ENCODE measurements at regions not wholly inside any gene's neighbourhood (a gene's known extent, or its start where the extent isn't known, plus 50 kb on each side); places are given as distances from the start of the nearest gene placed in this dataset.

DNA sequence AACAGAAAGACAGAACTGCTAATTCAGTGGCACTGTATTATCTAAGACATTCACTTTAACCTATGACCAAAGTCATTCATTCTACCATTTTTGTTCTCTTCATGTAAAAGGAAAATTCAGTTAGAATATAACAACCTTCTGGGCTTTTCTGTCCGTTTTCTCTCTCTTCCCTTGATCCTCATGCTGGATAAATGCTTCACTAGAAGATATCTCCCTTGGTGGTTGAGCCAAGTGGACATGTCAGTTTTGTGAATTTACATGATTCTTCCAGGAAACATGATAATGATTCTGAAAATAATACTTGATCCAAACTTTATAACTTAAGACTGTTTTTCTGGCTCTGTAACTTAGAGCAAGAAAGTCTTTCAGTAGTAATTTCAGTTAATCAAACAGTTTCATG is 1012.2 kb downstream of the SQOR start:
- no peak overlapping the region for H3K4me3 ChIP-seq (ENCODE audit: low read depth, low read length)
- TF ChIP-seq, protein P1, sequence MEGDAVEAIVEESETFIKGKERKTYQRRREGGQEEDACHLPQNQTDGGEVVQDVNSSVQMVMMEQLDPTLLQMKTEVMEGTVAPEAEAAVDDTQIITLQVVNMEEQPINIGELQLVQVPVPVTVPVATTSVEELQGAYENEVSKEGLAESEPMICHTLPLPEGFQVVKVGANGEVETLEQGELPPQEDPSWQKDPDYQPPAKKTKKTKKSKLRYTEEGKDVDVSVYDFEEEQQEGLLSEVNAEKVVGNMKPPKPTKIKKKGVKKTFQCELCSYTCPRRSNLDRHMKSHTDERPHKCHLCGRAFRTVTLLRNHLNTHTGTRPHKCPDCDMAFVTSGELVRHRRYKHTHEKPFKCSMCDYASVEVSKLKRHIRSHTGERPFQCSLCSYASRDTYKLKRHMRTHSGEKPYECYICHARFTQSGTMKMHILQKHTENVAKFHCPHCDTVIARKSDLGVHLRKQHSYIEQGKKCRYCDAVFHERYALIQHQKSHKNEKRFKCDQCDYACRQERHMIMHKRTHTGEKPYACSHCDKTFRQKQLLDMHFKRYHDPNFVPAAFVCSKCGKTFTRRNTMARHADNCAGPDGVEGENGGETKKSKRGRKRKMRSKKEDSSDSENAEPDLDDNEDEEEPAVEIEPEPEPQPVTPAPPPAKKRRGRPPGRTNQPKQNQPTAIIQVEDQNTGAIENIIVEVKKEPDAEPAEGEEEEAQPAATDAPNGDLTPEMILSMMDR (IDR thresholded peaks at IDR 0.05; ENCODE audit: low read depth, low read length), result no peak
- in situ Hi-C loops (cut with HindIII; ENCODE audit: low sequenced_read_pairs), result no loop called here

DNA sequence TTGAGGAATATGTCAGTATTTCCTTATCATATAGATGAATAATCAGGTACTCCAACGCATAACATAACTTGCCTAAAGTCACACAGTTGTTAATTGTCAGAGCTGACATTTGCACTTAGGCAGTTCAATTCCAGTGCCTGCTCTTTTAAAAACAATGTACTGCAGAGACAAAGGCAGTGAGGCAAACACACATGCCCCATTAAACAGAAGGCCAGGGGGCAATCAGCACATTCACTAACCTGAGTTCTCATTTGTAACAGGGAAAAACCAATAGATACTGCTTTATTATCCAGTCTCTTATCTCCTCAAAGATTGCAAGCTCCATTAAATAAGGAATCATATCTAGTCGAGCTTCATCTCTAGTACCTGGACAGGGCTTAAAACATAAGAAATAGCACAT is 1017.4 kb downstream of the SQOR start:
- no peak for DNase-seq (ENCODE audit: low read depth, low spot score)
- TF ChIP-seq, protein P1 (IDR thresholded peaks at IDR 0.05; ENCODE audit: low read depth, low read length), result no peak
- in situ Hi-C loops (cut with HindIII; ENCODE audit: low sequenced_read_pairs), result no loop called here
- no peak overlapping the region for H3K4me3 ChIP-seq (ENCODE audit: low read depth, low read length)

More for the DNA sequence above, 1012.2 kb downstream of the SQOR start:
- no peak for DNase-seq (ENCODE audit: low read depth, low spot score)

DNA sequence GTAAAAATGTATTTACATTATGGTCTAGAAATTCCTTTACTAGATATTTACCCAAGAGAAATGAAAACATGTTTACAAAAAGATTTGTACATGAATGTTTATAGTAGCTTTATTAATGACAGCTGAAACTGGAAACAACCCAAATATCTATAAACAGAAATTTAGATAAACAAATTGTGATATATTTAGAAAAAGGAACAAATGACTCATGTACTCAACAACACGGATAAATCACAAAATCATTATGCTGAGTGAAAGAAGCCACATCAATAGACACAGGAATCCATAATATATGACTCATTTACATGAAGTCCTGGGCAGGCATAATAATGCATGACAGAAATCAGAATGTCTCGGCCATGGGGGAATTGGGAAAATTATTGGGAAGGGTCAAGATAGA is 1020.2 kb downstream of the SQOR start:
- no peak for DNase-seq (ENCODE audit: low read depth, low spot score)
- in situ Hi-C loops (cut with HindIII; ENCODE audit: low sequenced_read_pairs), result no loop called here
- TF ChIP-seq, protein P1 (IDR thresholded peaks at IDR 0.05; ENCODE audit: low read depth, low read length), result no peak
- H3K4me3 ChIP-seq (ENCODE audit: low read depth, low read length), result no peak overlapping the region

DNA sequence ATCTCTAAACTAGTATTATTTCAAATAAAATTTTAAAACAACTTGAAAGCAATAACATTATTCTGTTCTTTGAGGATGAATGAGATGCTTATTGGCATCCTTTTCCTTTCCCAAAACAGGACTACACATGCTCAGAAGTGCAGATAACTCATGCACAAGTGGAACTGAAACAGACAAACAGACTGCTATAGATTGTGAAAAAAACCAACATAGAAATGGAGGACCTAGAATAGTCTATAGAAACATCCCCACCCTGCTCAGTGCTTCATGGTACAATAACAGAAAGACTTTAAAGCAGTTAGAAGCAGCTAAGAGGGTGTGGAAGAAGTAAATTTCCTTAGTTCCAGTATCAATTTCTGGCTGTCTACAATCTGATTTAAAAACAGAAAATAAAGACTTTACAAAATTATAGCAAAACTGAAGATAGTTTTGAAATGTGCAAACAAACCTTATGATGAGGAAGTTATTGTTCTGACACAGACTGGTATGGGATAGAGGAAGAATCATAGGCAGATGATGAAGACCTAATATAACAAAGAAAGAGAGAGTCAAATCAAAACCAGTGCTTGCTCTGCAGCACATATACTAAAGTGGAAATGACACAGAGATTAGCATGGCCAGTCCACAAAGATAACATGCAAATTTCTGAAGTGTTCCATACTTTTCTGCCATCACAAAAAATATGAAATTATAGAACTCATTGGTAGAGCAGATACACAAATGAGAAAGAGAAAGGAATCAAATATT is 1025.4 kb downstream of the SQOR start:
- in situ Hi-C loops (cut with HindIII; ENCODE audit: low sequenced_read_pairs), result no loop called here
- no peak for DNase-seq (ENCODE audit: low read depth, low spot score)
- TF ChIP-seq, protein P1 (IDR thresholded peaks at IDR 0.05; ENCODE audit: low read depth, low read length), result no peak
- H3K4me3 ChIP-seq (ENCODE audit: low read depth, low read length), result no peak overlapping the region

DNA sequence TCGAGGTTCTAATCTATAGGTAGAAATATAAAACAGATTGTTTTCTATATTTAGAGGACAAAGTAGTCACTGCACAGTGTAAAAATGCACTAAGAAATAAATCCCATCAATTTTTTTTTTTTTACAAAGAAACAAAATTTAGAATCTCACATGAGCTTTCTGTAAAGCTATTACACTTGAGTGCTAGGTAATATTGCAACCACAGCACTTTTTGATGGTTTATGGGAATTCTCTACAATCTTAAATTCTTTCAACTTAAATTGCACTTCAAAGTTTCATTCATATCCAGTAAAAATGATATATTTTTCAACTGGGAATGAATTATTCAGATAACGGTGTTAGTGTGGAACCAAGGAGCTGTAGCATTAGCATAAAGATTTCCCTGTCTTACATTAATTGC is 1035.4 kb downstream of the SQOR start:
- in situ Hi-C loops (cut with HindIII; ENCODE audit: low sequenced_read_pairs), result no loop called here
- no peak for DNase-seq (ENCODE audit: low read depth, low spot score)
- TF ChIP-seq, protein P1 (IDR thresholded peaks at IDR 0.05; ENCODE audit: low read depth, low read length), result no peak
- H3K4me3 ChIP-seq (ENCODE audit: low read depth, low read length), result no peak overlapping the region

DNA sequence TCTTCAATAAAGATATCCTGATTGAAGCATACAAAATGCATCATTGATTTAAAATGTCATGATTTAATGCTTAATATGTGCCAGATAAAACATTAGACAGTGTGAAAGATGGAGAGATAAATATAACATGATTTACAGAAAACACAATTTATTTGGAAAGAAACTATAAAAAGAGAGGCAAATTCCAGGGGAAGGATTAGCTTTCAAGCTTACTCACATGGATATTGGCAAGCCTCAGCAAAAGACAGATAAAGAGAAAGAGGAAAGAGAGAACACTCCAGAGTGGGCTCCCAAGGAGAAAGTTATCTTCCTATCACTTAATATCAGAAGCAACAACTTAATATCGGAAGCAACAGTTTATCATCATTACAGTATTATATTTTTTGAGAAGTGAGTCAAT is 1036.5 kb downstream of the SQOR start:
- TF ChIP-seq, protein P1 (IDR thresholded peaks at IDR 0.05; ENCODE audit: low read depth, low read length), result no peak

More for the DNA sequence above, 1036.5 kb downstream of the SQOR start:
- in situ Hi-C loops (cut with HindIII; ENCODE audit: low sequenced_read_pairs), result no loop called here
- no peak for DNase-seq (ENCODE audit: low read depth, low spot score)
- no peak overlapping the region for H3K4me3 ChIP-seq (ENCODE audit: low read depth, low read length)
